NCI-H2081 treated with DMSO at 0.1 percent for 48 hours (cell line): ENCODE measurements at regions not wholly inside any gene's neighbourhood (a gene's known extent, or its start where the extent isn't known, plus 50 kb on each side); places are given as distances from the start of the nearest gene placed in this dataset.
"Not testable (repeated sequence)": the region's sequence is repeated elsewhere in the genome, so short reads cannot be mapped to it uniquely, and the experiment has no call there.

ENCODE experiments used
- DNase-seq: peaks from one replicate; lab custom pipeline; 2025; lab: John Stamatoyannopoulos, UW

- DNase-seq, result no peak
Measured at GRCh38 chr2:163949693-163950092, 213.9 kb upstream of the FIGN start.

DNA sequence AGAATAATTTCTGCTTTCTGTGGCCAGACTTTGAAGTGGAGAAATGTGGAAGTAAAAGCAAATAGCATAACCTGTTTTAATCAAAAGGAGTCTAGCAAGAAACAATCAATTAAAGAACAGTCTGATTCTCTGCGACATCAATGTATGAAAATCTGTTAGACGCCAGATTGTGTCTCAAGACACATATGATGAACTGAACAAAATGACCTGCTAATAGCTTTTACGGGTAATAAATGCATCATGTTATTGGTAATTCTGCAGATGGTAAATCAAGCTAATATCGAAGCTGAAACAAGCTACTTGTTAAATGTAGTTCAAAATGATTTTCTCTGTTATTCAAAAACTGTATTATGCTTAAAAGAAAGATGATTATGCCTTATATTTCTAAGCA, 208.5 kb upstream of the FIGN start:
- DNase-seq, result no peak

GRCh38 chr2:163943403-163944346, 207.9 kb upstream of the FIGN start:
- no peak for DNase-seq

- no peak for DNase-seq
Measured at GRCh38 chr2:163934131-163934530, 198.3 kb upstream of the FIGN start.

DNA sequence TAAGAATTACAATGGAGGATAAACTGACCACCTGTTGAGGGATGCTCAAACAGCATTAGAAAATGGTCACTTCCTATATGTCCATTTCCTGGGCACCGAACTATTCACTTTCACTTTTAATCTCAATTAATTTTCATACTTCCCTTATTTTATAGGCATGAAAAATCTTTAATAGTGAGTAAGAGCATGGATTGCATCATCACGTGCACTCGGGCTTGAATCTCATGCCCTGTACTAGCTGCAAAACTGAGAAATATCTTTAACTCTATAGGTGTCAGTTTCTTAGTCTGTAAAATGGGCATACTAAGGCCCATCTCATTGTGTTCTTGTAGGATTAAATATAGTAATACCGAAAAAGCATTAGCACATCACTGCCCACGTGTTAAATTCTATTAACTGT, 183.9 kb upstream of the FIGN start:
- no peak for DNase-seq

- not testable (repeated sequence) for DNase-seq
Measured at GRCh38 chr2:163914486-163914885, 178.7 kb upstream of the FIGN start.

DNA sequence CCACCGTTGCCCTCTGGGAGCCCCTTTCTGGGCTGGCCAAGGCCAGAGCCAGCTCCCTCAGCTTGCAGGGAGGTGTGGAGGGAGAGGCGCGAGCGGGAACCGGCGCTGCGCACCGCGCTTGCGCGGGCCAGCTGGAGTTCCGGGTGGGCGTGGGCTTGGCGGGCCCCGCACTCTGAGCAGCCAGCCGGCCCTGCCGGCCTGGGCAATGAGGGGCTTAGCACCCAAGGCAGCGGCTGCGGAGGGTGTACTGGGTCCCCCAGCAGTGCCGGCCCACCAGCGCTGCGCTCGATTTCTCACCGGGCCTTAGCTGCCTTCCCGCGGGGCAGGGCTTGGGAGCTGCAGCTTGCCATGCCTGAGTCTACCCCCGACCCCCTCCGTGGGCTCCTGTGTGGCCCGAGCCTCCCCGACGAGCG, 177.7 kb upstream of the FIGN start:
- DNase-seq, result not testable (repeated sequence)

GRCh38 chr2:163909411-163910080, 173.7 kb upstream of the FIGN start:
- no peak for DNase-seq

DNA sequence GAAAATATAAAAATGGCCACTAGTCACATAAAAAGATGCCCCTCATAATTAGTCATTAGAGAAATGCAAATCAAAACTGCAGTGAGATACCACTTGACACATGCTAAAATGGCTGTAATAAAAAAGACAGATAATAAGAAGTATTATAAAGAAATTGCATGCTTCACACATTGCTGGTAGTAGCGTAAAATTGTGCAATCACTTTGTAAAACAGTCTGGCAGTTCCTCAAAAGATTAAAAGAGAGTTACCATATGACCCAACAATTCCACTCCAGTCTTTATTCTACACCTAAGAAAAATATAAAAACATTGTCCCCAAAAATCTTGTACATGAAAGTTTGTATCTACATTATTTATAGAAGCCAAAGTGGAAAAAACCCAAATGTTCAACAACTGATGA, 170.6 kb upstream of the FIGN start:
- DNase-seq, result no peak

- no peak for DNase-seq
Measured at GRCh38 chr2:163897799-163898198, 162.0 kb upstream of the FIGN start.

DNA sequence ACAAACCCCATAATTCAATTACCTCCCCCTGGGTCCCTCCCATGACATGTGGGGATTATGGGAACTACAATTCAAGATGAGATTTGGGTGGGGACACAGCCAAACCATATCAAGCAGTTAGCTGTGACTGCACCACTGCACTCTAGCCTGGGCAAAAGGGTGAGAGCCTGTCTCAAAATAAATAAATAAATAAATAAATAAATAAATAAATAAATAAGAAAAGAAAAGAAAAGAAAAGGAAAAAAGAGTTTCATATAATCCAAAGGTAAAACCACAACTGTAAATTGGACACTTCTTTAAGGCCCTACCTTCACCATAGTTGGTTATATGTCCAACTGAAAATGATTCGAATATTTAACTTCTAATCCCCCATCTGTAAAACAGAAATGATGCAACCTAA, 157.6 kb upstream of the FIGN start:
- not testable (repeated sequence) for DNase-seq

DNA sequence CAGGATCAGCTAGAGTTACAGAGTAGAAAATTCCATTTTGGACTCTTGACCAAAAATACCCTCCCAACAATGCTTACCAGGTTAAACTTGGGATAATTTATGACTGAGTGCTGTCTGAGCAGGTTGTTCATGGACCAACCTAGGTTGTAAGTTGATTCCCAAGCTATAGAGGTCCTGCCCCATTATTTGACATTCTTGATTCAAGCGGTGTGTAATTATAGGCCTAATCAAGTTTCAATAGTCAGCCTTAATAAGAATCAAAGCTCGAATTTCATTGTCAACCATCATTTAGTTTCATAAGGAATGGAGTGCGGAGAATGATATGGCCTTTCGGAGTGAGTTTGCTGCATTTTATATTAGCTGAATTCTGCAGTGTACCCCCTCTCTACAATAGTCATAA, 152.8 kb upstream of the FIGN start:
- no peak for DNase-seq

- no peak for DNase-seq
Measured at GRCh38 chr2:163887182-163887581, 151.4 kb upstream of the FIGN start.

DNA sequence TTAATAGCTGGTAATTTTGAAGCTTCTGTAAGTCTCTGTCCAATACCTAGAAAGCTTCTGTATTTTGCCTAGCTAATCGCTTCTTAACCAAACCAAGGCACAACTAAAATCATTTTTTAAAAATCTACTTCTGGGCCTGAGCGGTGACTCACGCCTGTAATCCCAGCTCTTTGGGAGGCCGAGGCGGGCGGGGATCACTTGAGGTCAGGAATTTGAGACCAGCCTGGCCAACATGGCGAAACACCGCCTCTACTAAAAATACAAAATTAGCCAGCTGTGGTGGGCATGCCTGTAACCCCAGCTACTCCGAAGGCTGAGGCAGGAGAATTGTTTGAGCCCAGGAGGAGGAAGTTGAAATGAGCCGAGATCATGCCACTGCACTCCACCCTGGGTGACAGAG, 148.6 kb upstream of the FIGN start:
- no peak for DNase-seq

- DNase-seq, result no peak
Measured at GRCh38 chr2:163878718-163879117, 142.9 kb upstream of the FIGN start.

GRCh38 chr2:163877316-163877715, 141.5 kb upstream of the FIGN start:
- DNase-seq, result no peak

GRCh38 chr2:163863073-163863472, 127.3 kb upstream of the FIGN start:
- DNase-seq, result no peak

DNA sequence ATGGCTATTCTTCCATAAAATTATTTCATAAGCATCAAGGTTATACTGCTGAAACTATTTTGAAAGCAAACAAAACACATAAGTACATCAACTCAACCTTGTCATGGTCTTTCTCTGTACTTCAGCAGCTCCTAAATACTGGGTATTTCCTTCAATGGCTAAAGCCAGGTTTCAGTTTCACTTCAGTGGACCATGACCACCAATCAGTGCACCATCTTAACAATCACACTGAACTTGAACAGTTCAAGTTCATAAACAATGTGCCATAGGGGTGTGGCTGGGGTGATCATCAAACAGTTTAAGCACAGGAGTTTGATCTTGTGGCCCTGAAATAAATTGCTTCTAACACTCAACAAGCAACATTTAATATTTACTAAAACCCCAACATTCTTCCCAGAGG, 124.1 kb upstream of the FIGN start:
- DNase-seq, result no peak

- DNase-seq, result no peak
Measured at GRCh38 chr2:163856941-163857340, 121.1 kb upstream of the FIGN start.

DNA sequence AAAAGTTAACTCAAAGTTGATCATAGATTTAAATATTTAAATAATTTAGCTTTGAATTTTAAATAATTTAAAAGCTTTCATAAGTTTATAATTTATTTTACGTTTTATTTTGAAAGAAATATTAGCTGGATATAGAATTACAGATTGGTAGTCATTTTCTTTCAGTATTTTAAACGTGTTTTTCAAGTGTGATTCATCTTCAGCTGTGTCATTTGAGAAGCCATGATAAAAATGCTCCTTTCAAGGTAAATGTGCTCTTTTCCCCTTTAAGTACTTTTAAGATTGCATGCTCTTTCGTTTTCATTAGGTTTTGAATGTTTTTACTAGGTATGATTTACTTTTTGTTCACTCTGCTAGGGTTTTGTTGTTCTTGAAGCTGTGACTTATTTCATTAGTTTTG, 116.8 kb upstream of the FIGN start:
- no peak for DNase-seq

GRCh38 chr2:163849756-163850435, 114.1 kb upstream of the FIGN start:
- DNase-seq, result no peak

GRCh38 chr2:163838890-163839289, 103.1 kb upstream of the FIGN start:
- no peak for DNase-seq

DNA sequence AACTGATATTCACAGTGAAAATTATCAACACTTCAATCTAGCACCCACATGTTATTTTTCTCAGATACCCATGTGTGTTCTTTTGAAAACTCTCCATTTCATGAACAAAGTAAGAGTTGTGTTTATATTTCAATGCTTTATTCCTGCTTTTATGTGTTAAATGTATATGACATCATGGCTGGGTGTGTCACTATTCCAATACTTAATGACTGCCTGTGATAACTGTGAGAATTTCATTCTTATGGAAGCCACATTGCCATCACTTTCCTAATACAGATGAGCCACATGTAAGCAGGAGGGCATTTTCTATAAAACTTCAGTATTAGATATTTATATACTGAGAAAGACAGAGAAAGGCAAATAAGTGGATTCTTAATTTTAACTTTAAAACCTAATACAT, 100.4 kb upstream of the FIGN start:
- no peak for DNase-seq
